K562 (cell line): ENCODE measurements at regions not wholly inside any gene's neighbourhood (a gene's known extent, or its start where the extent isn't known, plus 50 kb on each side); places are given as distances from the start of the nearest gene placed in this dataset.

ENCODE experiments used
- GATAD2B ChIP-seq: fragments of 450-650 bp; IDR thresholded peaks from 2 replicates; pipeline ENCODE4 v1.6.1; 2017; ENCODE audit warnings: mild to moderate bottlenecking, borderline replicate concordance
- JUN ChIP-seq, 2 experiments: sonication (generic) in 1 of 2; formaldehyde crosslinking in 1 of 2; IDR thresholded peaks; 2 replicates each; pipeline versions ENCODE4 v1.6.1 to v1.8.0; 2012 to 2022; ENCODE audit warnings: borderline replicate concordance in 2 of 2, mild to moderate bottlenecking in 2 of 2, improper control_type of control experiment in 1 of 2, low read depth in 1 of 2, low read length in 1 of 2, missing genetic modification reagents in 1 of 2
- SAP30 ChIP-seq: fragments of 200-600 bp; sonication (generic); IDR thresholded peaks from 2 replicates; pipeline ENCODE4 v1.6.1; 2012; ENCODE audit warnings: borderline replicate concordance, low read depth, mild to moderate bottlenecking, moderate library complexity, low read length, control low read depth, inconsistent platforms; ENCODE audit not compliant: insufficient read depth, poor library complexity, severe bottlenecking
- TRIM28 ChIP-seq: fragments of 450-650 bp; IDR thresholded peaks from 2 replicates; pipeline ENCODE4 v1.6.1; 2017
- ZNF274 ChIP-seq: IDR thresholded peaks from 2 replicates; pipeline ENCODE4 v1.6.1; 2011; ENCODE audit warnings: low read depth, mild to moderate bottlenecking, low read length, moderate library complexity, borderline replicate concordance
- TF ChIP-seq, protein P1 (sequence below): fragments of 250-450 bp; sonication (Bioruptor Pico); IDR thresholded peaks from 2 replicates; pipeline ENCODE4 v1.5.0; 2020; ENCODE audit warnings: mild to moderate bottlenecking, borderline replicate concordance
- TF ChIP-seq, protein P2 (sequence below): sonication (generic); formaldehyde crosslinking; IDR thresholded peaks from 2 replicates; pipeline ENCODE4 v1.8.1; 2023; ENCODE audit warnings: mild to moderate bottlenecking, missing genetic modification reagents
- TF ChIP-seq, protein P3 (sequence below): fragments of 450-650 bp; formaldehyde crosslinking; IDR thresholded peaks from 2 replicates; pipeline ENCODE4 v1.4.0; 2020; ENCODE audit warnings: mild to moderate bottlenecking, mixed read lengths
- TF ChIP-seq, protein P4 (sequence below): sonication (generic); formaldehyde crosslinking; IDR thresholded peaks from 2 replicates; pipeline ENCODE4 v1.8.1; 2022; ENCODE audit warnings: missing genetic modification reagents

DNA sequence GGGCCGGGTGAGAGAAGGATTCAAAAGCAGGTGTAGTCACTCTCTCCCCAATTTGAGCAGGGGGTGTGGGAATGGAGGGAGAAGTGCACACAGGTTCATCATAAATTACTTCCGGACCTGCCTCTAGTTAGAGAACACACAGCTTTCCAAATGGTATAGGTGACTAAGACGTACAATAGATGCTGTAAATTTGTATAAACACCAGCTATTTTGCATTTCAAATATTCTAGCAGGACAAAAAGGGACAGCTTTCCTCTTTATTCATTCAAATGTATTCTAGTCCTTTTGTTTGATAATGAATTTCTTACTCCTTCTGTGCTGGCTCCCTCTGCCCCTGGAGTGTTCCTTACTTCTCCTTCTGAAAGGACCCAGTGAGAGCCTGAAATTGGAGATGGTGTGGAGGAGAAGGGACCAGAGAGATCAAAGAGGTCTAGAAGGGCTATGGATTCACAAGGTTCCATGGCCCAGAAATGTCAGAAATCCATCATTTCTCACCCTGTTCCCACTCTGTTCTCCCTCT lies 53.2 kb upstream of the SH3BP4 start:
- TF ChIP-seq, protein P1, sequence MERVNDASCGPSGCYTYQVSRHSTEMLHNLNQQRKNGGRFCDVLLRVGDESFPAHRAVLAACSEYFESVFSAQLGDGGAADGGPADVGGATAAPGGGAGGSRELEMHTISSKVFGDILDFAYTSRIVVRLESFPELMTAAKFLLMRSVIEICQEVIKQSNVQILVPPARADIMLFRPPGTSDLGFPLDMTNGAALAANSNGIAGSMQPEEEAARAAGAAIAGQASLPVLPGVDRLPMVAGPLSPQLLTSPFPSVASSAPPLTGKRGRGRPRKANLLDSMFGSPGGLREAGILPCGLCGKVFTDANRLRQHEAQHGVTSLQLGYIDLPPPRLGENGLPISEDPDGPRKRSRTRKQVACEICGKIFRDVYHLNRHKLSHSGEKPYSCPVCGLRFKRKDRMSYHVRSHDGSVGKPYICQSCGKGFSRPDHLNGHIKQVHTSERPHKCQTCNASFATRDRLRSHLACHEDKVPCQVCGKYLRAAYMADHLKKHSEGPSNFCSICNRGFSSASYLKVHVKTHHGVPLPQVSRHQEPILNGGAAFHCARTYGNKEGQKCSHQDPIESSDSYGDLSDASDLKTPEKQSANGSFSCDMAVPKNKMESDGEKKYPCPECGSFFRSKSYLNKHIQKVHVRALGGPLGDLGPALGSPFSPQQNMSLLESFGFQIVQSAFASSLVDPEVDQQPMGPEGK (CRISPR knock-in tag), result no peak
- TF ChIP-seq, protein P2, sequence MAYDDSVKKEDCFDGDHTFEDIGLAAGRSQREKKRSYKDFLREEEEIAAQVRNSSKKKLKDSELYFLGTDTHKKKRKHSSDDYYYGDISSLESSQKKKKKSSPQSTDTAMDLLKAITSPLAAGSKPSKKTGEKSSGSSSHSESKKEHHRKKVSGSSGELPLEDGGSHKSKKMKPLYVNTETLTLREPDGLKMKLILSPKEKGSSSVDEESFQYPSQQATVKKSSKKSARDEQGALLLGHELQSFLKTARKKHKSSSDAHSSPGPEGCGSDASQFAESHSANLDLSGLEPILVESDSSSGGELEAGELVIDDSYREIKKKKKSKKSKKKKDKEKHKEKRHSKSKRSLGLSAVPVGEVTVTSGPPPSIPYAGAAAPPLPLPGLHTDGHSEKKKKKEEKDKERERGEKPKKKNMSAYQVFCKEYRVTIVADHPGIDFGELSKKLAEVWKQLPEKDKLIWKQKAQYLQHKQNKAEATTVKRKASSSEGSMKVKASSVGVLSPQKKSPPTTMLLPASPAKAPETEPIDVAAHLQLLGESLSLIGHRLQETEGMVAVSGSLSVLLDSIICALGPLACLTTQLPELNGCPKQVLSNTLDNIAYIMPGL (CRISPR knock-in tag), result no peak
- no peak for TF ChIP-seq TRIM28
- TF ChIP-seq ZNF274, result no peak
- TF ChIP-seq, protein P3, sequence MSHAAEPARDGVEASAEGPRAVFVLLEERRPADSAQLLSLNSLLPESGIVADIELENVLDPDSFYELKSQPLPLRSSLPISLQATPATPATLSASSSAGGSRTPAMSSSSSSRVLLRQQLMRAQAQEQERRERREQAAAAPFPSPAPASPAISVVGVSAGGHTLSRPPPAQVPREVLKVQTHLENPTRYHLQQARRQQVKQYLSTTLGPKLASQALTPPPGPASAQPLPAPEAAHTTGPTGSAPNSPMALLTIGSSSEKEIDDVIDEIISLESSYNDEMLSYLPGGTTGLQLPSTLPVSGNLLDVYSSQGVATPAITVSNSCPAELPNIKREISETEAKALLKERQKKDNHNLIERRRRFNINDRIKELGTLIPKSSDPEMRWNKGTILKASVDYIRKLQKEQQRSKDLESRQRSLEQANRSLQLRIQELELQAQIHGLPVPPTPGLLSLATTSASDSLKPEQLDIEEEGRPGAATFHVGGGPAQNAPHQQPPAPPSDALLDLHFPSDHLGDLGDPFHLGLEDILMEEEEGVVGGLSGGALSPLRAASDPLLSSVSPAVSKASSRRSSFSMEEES (CRISPR knock-in tag), result no peak
- no peak for TF ChIP-seq SAP30
- TF ChIP-seq, protein P4, sequence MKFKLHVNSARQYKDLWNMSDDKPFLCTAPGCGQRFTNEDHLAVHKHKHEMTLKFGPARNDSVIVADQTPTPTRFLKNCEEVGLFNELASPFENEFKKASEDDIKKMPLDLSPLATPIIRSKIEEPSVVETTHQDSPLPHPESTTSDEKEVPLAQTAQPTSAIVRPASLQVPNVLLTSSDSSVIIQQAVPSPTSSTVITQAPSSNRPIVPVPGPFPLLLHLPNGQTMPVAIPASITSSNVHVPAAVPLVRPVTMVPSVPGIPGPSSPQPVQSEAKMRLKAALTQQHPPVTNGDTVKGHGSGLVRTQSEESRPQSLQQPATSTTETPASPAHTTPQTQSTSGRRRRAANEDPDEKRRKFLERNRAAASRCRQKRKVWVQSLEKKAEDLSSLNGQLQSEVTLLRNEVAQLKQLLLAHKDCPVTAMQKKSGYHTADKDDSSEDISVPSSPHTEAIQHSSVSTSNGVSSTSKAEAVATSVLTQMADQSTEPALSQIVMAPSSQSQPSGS (CRISPR knock-in tag), result no peak
- TF ChIP-seq GATAD2B, result no peak
- TF ChIP-seq JUN (IDR thresholded peaks at IDR 0.05; ENCODE audit: borderline replicate concordance, low read depth, low read length), result no peak
- TF ChIP-seq JUN (CRISPR knock-in tag; IDR thresholded peaks at IDR 0.05; ENCODE audit: borderline replicate concordance), result no peak
